Uterus (tissue), 2 donors: ENCODE measurements at regions not wholly inside any gene's neighbourhood (a gene's known extent, or its start where the extent isn't known, plus 50 kb on each side); places are given as distances from the start of the nearest gene placed in this dataset.

Experiments
- CTCF ChIP-seq, 4 experiments: fragments of 200-600 bp in 2 of 4; fragments of 450-650 bp in 2 of 4; sonication (generic) in 2 of 4; IDR thresholded peaks; one replicate each; pipeline ENCODE4 v1.5.1; 2016 to 2019; ENCODE audit warnings: antibody characterized with exemption in 4 of 4, mild to moderate bottlenecking in 2 of 4, moderate library complexity in 1 of 4
- POLR2A ChIP-seq, 2 donors: fragments of 450-650 bp; IDR thresholded peaks; one replicate each; pipeline ENCODE4 v1.6.1; 2016; ENCODE audit warnings: antibody characterized with exemption in 2 of 2, mild to moderate bottlenecking in 1 of 2, moderate library complexity in 1 of 2

DNA sequence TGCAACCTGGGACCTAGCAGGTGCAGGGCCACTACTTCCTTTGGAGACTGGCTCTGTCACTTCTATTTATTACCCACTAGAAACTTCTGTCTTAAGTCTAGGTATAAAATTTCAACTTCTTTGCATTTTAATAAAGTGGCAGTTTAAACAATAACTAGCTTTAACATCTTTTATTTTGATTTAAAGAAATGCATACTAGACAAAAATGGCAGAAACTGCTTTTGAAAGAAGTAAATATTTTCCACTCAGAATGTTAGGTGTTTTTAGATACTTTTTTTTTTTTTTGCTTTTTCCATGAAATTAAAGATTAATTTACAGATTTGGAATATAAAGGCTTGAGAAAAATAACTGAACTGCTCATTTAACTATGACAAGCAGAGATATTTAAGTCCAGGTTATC, 1477.6 kb downstream of the KCNT2 start:
- TF ChIP-seq CTCF (IDR thresholded peaks at IDR 0.05): no peak
- TF ChIP-seq POLR2A (IDR thresholded peaks at IDR 0.05): no peak
